GM18520 (cell line): ENCODE measurements at regions not wholly inside any gene's neighbourhood (a gene's known extent, or its start where the extent isn't known, plus 50 kb on each side); places are given as distances from the start of the nearest gene placed in this dataset.
"Not testable (repeated sequence)": the region's sequence is repeated elsewhere in the genome, so short reads cannot be mapped to it uniquely, and the experiment has no call there.

ENCODE experiments used
- ATAC-seq: cut with Tn5 transposase; IDR thresholded peaks from one replicate; pipeline ENCODE4 v1.9.1; 2021; ENCODE audit not compliant: unreplicated experiment

GRCh38 chr13:83825676-83826075, 56.6 kb downstream of the SLITRK1 start:
- no peak for ATAC-seq

- ATAC-seq: no peak
Measured at GRCh38 chr13:83824560-83824959, 57.7 kb downstream of the SLITRK1 start.

- ATAC-seq: no peak
Measured at GRCh38 chr13:83824120-83824519, 58.2 kb downstream of the SLITRK1 start.

- ATAC-seq: no peak
Measured at GRCh38 chr13:83819611-83820010, 62.7 kb downstream of the SLITRK1 start.

- no peak for ATAC-seq
Measured at GRCh38 chr13:83819156-83819555, 63.1 kb downstream of the SLITRK1 start.

GRCh38 chr13:83816081-83816480, 66.2 kb downstream of the SLITRK1 start:
- no peak for ATAC-seq

GRCh38 chr13:83815598-83815997, 66.7 kb downstream of the SLITRK1 start:
- no peak for ATAC-seq

GRCh38 chr13:83810136-83810535, 72.1 kb downstream of the SLITRK1 start:
- no peak for ATAC-seq

GRCh38 chr13:83804356-83804962, 77.8 kb downstream of the SLITRK1 start:
- ATAC-seq: no peak

- no peak for ATAC-seq
Measured at GRCh38 chr13:83798731-83799130, 83.5 kb downstream of the SLITRK1 start.

GRCh38 chr13:83796364-83796763, 85.9 kb downstream of the SLITRK1 start:
- no peak for ATAC-seq

GRCh38 chr13:83794583-83794982, 87.7 kb downstream of the SLITRK1 start:
- ATAC-seq: no peak

- ATAC-seq: no peak
Measured at GRCh38 chr13:83780227-83780626, 102.0 kb downstream of the SLITRK1 start.

- ATAC-seq: no peak
Measured at GRCh38 chr13:83773961-83774360, 108.3 kb downstream of the SLITRK1 start.

- ATAC-seq: no peak
Measured at GRCh38 chr13:83765796-83766195, 116.5 kb downstream of the SLITRK1 start.

GRCh38 chr13:83761631-83762030, 120.6 kb downstream of the SLITRK1 start:
- no peak for ATAC-seq

- ATAC-seq: not testable (repeated sequence)
Measured at GRCh38 chr13:83755210-83755609, 127.1 kb downstream of the SLITRK1 start.

GRCh38 chr13:83753912-83754624, 128.2 kb downstream of the SLITRK1 start:
- ATAC-seq: no peak

- ATAC-seq: no peak
Measured at GRCh38 chr13:83752141-83752540, 130.1 kb downstream of the SLITRK1 start.

- no peak for ATAC-seq
Measured at GRCh38 chr13:83740622-83741021, 141.7 kb downstream of the SLITRK1 start.

- no peak for ATAC-seq
Measured at GRCh38 chr13:83738407-83738806, 143.9 kb downstream of the SLITRK1 start.

- ATAC-seq: no peak
Measured at GRCh38 chr13:83733293-83733692, 149.0 kb downstream of the SLITRK1 start.

GRCh38 chr13:83732755-83733154, 149.5 kb downstream of the SLITRK1 start:
- ATAC-seq: no peak
